Heart left ventricle (tissue), 13 donors: ENCODE measurements at regions not wholly inside any gene's neighbourhood (a gene's known extent, or its start where the extent isn't known, plus 50 kb on each side); places are given as distances from the start of the nearest gene placed in this dataset.

Experiments used
- POLR2A ChIP-seq, 2 donors: fragments of 450-650 bp; IDR thresholded peaks; one replicate each; pipeline ENCODE4 v1.6.1; 2017; ENCODE audit warnings: antibody characterized with exemption in 2 of 2, mild to moderate bottlenecking in 2 of 2, moderate library complexity in 2 of 2
- TF ChIP-seq, protein P1 (sequence below), 12 donors: fragments of 200-600 bp; sonication (generic) in 4 of 12; IDR thresholded peaks; one replicate each; pipeline versions ENCODE4 v1.5.0 to v1.8.0; 2018 to 2022; ENCODE audit warnings: antibody characterized with exemption in 12 of 12, mild to moderate bottlenecking in 5 of 12
- donor health status: ischemic (EF 13 %, LVEDD 7.1; RV severe dilation, severe dysfunction).
- donor health status: DM: no; HTN: yes; CAD: no.
- donor health status: DM: no; HTN: no; CAD: no.
- donor health status: ischemic (EF 25% LVEDD 6.9; RV normal size, moderate dysfunction).
- donor health status: ischemic (EF 25% LVEDD 5.7; RV mildly dilated, moderate dysfunction).
- donor health status: ischemic (EF 35%, LVEDD 5.7; RV mildly dilated, moderate dysfunction).
- donor health status: nonischemic (EF 11% LVEDD 7.7; RV severe dilation, severe dysfunction).
- donor health status: DM: yes; HTN: yes; CAD: no.
- donor health status: PGD.
- donor health status: ischemic (EF 29% LVEDD 5.4; RV normal size, mild dysfunction).
- donor health status: nonischemic (EF 23%, LVEDD 6.1; RV moderate dilation, normal function).

- TF ChIP-seq, protein P1, sequence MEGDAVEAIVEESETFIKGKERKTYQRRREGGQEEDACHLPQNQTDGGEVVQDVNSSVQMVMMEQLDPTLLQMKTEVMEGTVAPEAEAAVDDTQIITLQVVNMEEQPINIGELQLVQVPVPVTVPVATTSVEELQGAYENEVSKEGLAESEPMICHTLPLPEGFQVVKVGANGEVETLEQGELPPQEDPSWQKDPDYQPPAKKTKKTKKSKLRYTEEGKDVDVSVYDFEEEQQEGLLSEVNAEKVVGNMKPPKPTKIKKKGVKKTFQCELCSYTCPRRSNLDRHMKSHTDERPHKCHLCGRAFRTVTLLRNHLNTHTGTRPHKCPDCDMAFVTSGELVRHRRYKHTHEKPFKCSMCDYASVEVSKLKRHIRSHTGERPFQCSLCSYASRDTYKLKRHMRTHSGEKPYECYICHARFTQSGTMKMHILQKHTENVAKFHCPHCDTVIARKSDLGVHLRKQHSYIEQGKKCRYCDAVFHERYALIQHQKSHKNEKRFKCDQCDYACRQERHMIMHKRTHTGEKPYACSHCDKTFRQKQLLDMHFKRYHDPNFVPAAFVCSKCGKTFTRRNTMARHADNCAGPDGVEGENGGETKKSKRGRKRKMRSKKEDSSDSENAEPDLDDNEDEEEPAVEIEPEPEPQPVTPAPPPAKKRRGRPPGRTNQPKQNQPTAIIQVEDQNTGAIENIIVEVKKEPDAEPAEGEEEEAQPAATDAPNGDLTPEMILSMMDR (IDR thresholded peaks at IDR 0.05), result no peak
- TF ChIP-seq POLR2A (IDR thresholded peaks at IDR 0.05), result no peak
These were observed 53.9 kb upstream of the ACSF3 start for GRCh38 chr16:89039756-89040155.
